ENCODE measurements at regions not wholly inside any gene's neighbourhood (a gene's known extent, or its start where the extent isn't known, plus 50 kb on each side); places are given as distances from the start of the nearest gene placed in this dataset.

DNA sequence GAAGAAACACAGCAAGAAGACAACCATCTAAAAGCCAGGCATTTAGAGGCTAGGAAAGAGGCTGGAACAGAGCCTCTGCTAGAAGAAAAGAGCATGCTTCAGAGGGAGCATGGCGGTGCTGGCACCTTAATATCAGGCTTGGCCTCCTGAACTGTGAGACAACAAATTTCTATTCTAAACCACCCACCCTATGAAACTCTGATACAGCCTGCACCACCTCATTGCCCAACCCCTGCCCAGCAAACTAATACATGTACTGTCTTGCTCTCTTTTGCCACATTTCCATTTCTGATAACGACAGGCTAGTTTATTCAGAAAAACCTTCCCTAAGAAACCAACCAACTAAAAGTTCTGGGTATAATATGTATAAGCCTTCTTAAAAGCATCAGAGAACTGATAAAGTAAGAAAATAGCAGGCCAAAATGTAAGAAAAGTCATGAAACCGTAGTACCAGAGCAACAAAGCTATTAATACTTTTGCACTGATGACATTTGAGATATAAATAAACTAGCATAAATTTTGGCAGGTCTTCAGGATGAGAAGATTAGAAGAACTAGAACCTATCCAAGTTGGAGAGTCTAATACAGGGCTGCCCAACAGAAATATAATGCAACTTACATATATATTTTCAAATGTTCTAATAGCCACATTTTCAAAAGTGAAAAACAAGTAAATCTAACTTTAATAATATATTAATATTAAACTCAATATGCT is 184.7 kb upstream of the HSF2 start:
- TF ChIP-seq POLR2AphosphoS5 (IDR thresholded peaks at IDR 0.05) (no peak), POLR2A (IDR thresholded peaks at IDR 0.05) (no peak)

Measured in suprapubic skin (tissue), 4 donors.